PC-3 (cell line): ENCODE measurements at regions not wholly inside any gene's neighbourhood (a gene's known extent, or its start where the extent isn't known, plus 50 kb on each side); places are given as distances from the start of the nearest gene placed in this dataset.

Experiments used
- ATAC-seq: fragments of 200-7000 bp; cut with Tn5 transposase; 2 replicates; pipeline ENCODE4 v1.9.1; 2020; ENCODE audit warnings: mild to moderate bottlenecking, moderate library complexity
- BruUV-seq: library from RNA; stranded (reverse); fragments of 400-500 nt; replicated peaks from 2 replicates; lab custom pipeline; 2021; lab: Mats Ljungman, UMichigan
- CTCF ChIA-PET: fragments of 300-600 bp; sonication (Branson Sonifier 250); formaldehyde crosslinking; loops from one replicate; lab custom pipeline; 2022; ENCODE audit warnings: antibody characterized with exemption; lab: Charles Lee
- POLR2A ChIA-PET: fragments of 300-600 bp; sonication (Branson Sonifier 250); formaldehyde crosslinking; loops from one replicate; lab custom pipeline; 2022; ENCODE audit warnings: antibody characterized with exemption; ENCODE audit not compliant: unreplicated experiment; lab: Charles Lee
- DNase-seq: peaks from one replicate; pipeline ENCODE4 v3.0.0-alpha.2; 2015
- H2AFZ ChIP-seq: fragments of 300-600 bp; sonication (generic); 2 replicates; pipeline ENCODE4 v1.6.0; 2016; ENCODE audit warnings: antibody characterized with exemption, low read length
- H3F3A ChIP-seq: fragments of 300-600 bp; sonication (generic); one replicate; pipeline ENCODE4 v1.6.0; 2017; ENCODE audit warnings: antibody characterized with exemption, low read length, control low read depth, mild to moderate bottlenecking; ENCODE audit not compliant: unreplicated experiment
- H3K27ac ChIP-seq: fragments of 300-600 bp; sonication (generic); 2 replicates; pipeline ENCODE4 v1.5.1; 2016; ENCODE audit warnings: mild to moderate bottlenecking, low read length
- H3K27me3 ChIP-seq: fragments of 300-600 bp; sonication (generic); 2 replicates; pipeline ENCODE4 v1.6.1; 2016; ENCODE audit warnings: low read length, mixed read lengths
- H3K36me3 ChIP-seq: fragments of 300-600 bp; sonication (generic); 2 replicates; pipeline ENCODE4 v1.6.1; 2016; ENCODE audit warnings: low read depth, mixed run types, low read length, mixed read lengths
- H3K4me1 ChIP-seq: fragments of 300-600 bp; sonication (generic); 2 replicates; pipeline ENCODE4 v1.5.1; 2016; ENCODE audit warnings: low read length; ENCODE audit not compliant: insufficient read depth
- H3K4me2 ChIP-seq: fragments of 300-600 bp; sonication (generic); 2 replicates; pipeline ENCODE4 v1.6.0; 2016; ENCODE audit warnings: low read length
- H3K4me3 ChIP-seq: fragments of 300-600 bp; sonication (generic); 2 replicates; pipeline ENCODE4 v1.5.1; 2016; ENCODE audit warnings: mild to moderate bottlenecking, low read length, mixed read lengths
- H3K79me2 ChIP-seq: fragments of 300-600 bp; sonication (generic); 2 replicates; pipeline ENCODE4 v1.6.1; 2017; ENCODE audit warnings: low read length, mixed read lengths
- H3K9ac ChIP-seq: fragments of 300-600 bp; sonication (generic); 2 replicates; pipeline ENCODE4 v1.6.0; 2016; ENCODE audit warnings: mild to moderate bottlenecking, low read length
- H3K9me2 ChIP-seq: fragments of 300-600 bp; sonication (generic); replicated peaks from 2 replicates; pipeline ENCODE4 v1.6.1; 2016; ENCODE audit warnings: mixed run types, low read length, mixed read lengths
- H3K9me3 ChIP-seq: fragments of 300-600 bp; sonication (generic); 2 replicates; pipeline ENCODE4 v1.6.1; 2016; ENCODE audit warnings: low read length, mixed read lengths
- H4K20me1 ChIP-seq: fragments of 300-600 bp; sonication (generic); 2 replicates; pipeline ENCODE4 v1.6.1; 2016; ENCODE audit warnings: low read length, mixed read lengths
- EZH2 ChIP-seq: fragments of 300-600 bp; sonication (generic); IDR thresholded peaks from one replicate; pipeline ENCODE4 v1.6.1; 2017; ENCODE audit warnings: antibody characterized with exemption, mild to moderate bottlenecking, low read length; ENCODE audit not compliant: unreplicated experiment
- EZH2phosphoT487 ChIP-seq: fragments of 300-600 bp; sonication (generic); IDR thresholded peaks from 2 replicates; pipeline ENCODE4 v1.6.1; 2018; ENCODE audit warnings: mild to moderate bottlenecking, antibody characterized with exemption, low read length, borderline replicate concordance
- intact Hi-C: fragments of 100-400 bp; cut with micrococcal nuclease; formaldehyde crosslinking; loops from 2 replicates; pipeline ENCODE4 v1.9.0; 2023
- TF ChIP-seq, protein P1 (sequence below): fragments of 300-600 bp; sonication (generic); conservative IDR thresholded peaks from 2 replicates; pipeline ENCODE4 v1.5.1; 2017; ENCODE audit warnings: antibody characterized with exemption, low read depth, mild to moderate bottlenecking, low read length

DNA sequence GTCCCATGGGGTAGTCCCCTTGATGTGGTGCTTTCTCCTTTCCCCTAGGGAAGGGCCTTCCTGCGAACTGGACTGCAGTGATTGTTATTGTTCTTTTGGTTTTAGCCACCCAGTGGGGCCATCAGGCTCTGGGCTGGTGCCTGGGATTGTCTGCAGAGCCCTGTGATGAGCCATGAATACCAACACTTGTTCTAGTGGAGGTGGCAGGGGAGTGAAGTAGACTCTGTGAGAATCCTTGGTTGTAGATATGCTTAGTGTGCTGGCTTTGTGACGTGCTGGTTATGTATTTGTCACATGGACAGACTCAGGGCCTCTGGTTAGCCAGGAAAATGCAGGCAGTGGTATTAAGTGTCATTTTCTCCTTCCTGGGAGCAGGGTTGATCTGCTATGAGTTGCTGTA is 51.8 kb upstream of the NDUFB4 start:
- no peaks in the 10 kb centered on the region for H3K4me1 ChIP-seq
- H3K9me3 ChIP-seq = peaks cover 23% of the 10 kb centered on the region
- no peaks in the 10 kb centered on the region for H3K9me2 ChIP-seq
- POLR2A ChIA-PET = no interaction called here
- no peak overlapping the region for H3K4me2 ChIP-seq
- TF ChIP-seq EZH2phosphoT487 = no peak
- TF ChIP-seq, protein P1, sequence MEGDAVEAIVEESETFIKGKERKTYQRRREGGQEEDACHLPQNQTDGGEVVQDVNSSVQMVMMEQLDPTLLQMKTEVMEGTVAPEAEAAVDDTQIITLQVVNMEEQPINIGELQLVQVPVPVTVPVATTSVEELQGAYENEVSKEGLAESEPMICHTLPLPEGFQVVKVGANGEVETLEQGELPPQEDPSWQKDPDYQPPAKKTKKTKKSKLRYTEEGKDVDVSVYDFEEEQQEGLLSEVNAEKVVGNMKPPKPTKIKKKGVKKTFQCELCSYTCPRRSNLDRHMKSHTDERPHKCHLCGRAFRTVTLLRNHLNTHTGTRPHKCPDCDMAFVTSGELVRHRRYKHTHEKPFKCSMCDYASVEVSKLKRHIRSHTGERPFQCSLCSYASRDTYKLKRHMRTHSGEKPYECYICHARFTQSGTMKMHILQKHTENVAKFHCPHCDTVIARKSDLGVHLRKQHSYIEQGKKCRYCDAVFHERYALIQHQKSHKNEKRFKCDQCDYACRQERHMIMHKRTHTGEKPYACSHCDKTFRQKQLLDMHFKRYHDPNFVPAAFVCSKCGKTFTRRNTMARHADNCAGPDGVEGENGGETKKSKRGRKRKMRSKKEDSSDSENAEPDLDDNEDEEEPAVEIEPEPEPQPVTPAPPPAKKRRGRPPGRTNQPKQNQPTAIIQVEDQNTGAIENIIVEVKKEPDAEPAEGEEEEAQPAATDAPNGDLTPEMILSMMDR = no peak
- no peak for TF ChIP-seq EZH2
- CTCF ChIA-PET = no interaction called here
- H3K4me3 ChIP-seq = no peak overlapping the region
- H4K20me1 ChIP-seq = no peaks in the 10 kb centered on the region
- intact Hi-C loops = no loop called here
- BruUV-seq = no TSS peak
- H3K36me3 ChIP-seq = no peaks in the 10 kb centered on the region
- DNase-seq = no peak
- no peak overlapping the region for H3K9ac ChIP-seq
- no peak overlapping the region for H2AFZ ChIP-seq
- no peaks in the 10 kb centered on the region for H3K79me2 ChIP-seq
- ATAC-seq = no peak
- H3F3A ChIP-seq = no peaks in the 10 kb centered on the region
- no peaks in the 10 kb centered on the region for H3K27me3 ChIP-seq
- no peak overlapping the region for H3K27ac ChIP-seq

DNA sequence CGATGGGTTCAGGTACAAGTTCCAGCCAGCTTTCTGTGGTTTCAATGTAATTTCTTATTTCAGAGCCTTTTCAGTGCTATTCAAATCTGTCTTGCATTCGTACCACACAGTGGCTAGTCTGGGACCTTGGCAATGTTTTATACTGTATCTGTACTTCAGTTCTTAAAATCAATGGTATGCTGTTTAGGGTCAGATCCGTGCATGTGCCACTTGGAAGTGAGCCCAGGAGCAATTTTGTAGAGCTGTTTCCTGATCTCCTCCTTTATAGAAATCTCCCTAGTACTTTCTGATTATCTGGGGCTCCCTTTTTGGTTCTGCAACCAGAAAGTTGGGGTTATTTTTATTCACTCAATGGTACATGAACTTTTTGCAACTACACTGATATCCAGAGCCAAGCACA is 59.5 kb upstream of the NDUFB4 start:
- DNase-seq (no peak), ATAC-seq (no peak)
- H3K4me2 ChIP-seq = no peak overlapping the region
- H3K9me2 ChIP-seq = no peaks in the 10 kb centered on the region
- peaks cover 24% of the 10 kb centered on the region for H3K9me3 ChIP-seq
- ChIA-PET CTCF (no interaction called here), POLR2A (no interaction called here)
- no peak overlapping the region for H3K9ac ChIP-seq
- intact Hi-C loops = no loop called here
- no peaks in the 10 kb centered on the region for H3F3A ChIP-seq
- H3K4me1 ChIP-seq = no peaks in the 10 kb centered on the region
- no peak overlapping the region for H2AFZ ChIP-seq
- H3K79me2 ChIP-seq = no peaks in the 10 kb centered on the region
- no peaks in the 10 kb centered on the region for H4K20me1 ChIP-seq
- no peaks in the 10 kb centered on the region for H3K36me3 ChIP-seq
- no peaks in the 10 kb centered on the region for H3K27me3 ChIP-seq
- no peak overlapping the region for H3K4me3 ChIP-seq
- H3K27ac ChIP-seq = no peak overlapping the region
- TF ChIP-seq, protein P1 = no peak
- TF ChIP-seq EZH2 = no peak
- BruUV-seq = no TSS peak

- BruUV-seq = no TSS peak
- TF ChIP-seq, protein P1 = no peak
- TF ChIP-seq EZH2phosphoT487 = no peak
- TF ChIP-seq EZH2 = no peak
- H3K27me3 ChIP-seq = no peaks in the 10 kb centered on the region
These were observed 63.2 kb upstream of the NDUFB4 start for GRCh38 chr3:120532969-120533368.

More at GRCh38 chr3:120532969-120533368, 63.2 kb upstream of the NDUFB4 start:
- Histone ChIP-seq H4K20me1 (no peaks in the 10 kb centered on the region), H3K9me3 (0 out of 2 replicates have a peak, but pooled peaks cover 11% of the 10 kb centered on the region), H3K79me2 (no peaks in the 10 kb centered on the region), H3K4me3 (no peak overlapping the region), H3K9ac (no peak overlapping the region), H3K36me3 (no peaks in the 10 kb centered on the region), H3K4me2 (no peak overlapping the region), H3K9me2 (no peaks in the 10 kb centered on the region), H2AFZ (no peak overlapping the region), H3K27ac (no peak overlapping the region), H3K4me1 (no peaks in the 10 kb centered on the region), H3F3A (no peaks in the 10 kb centered on the region)
- ChIA-PET CTCF (no interaction called here), POLR2A (no interaction called here)
- ATAC-seq (no peak), DNase-seq (no peak)
- intact Hi-C loops = no loop called here
